ENCODE measurements at regions not wholly inside any gene's neighbourhood (a gene's known extent, or its start where the extent isn't known, plus 50 kb on each side); places are given as distances from the start of the nearest gene placed in this dataset.

GRCh38 chr4:59831746-59832145 is 1368.4 kb upstream of the ADGRL3 start:
- no peak overlapping the region for H3K27ac Mint-ChIP-seq (ENCODE audit: unreplicated experiment)
- no peak for DNase-seq
- H3K4me3 Mint-ChIP-seq (ENCODE audit: unreplicated experiment) = no peak overlapping the region
- no peaks in the 10 kb centered on the region for H3K36me3 Mint-ChIP-seq (ENCODE audit: unreplicated experiment)
- no peaks in the 10 kb centered on the region for H3K9me3 Mint-ChIP-seq (ENCODE audit: unreplicated experiment)
- H3K4me1 Mint-ChIP-seq (ENCODE audit: low read depth, unreplicated experiment) = no peaks in the 10 kb centered on the region
- no peaks in the 10 kb centered on the region for H3K27me3 Mint-ChIP-seq (ENCODE audit: unreplicated experiment)
- no peak for TF ChIP-seq CTCF (IDR thresholded peaks at IDR 0.05; ENCODE audit: partially characterized antibody, unreplicated experiment)

DNA sequence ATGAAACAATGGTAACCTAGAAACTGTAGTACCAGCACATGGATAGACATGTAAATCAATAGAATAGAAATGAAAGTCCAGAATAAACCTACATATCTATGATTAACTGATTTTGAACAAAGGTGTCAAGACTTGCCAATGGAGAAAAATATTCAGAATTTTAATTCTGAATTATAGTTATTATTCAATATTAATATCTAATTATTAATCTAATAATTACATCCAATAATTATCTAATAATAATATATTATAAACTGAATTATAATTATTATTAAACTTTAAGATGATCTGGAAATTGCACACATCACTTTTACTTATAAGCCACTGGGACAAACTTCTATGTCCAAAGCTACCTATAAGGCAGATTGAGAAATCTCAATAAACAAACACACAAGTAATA is 1365.2 kb upstream of the ADGRL3 start:
- H3K36me3 Mint-ChIP-seq (ENCODE audit: unreplicated experiment) = no peaks in the 10 kb centered on the region
- TF ChIP-seq CTCF (IDR thresholded peaks at IDR 0.05; ENCODE audit: partially characterized antibody, unreplicated experiment) = no peak
- H3K4me1 Mint-ChIP-seq (ENCODE audit: low read depth, unreplicated experiment) = no peaks in the 10 kb centered on the region
- DNase-seq = no peak
- no peak overlapping the region for H3K27ac Mint-ChIP-seq (ENCODE audit: unreplicated experiment)
- no peaks in the 10 kb centered on the region for H3K9me3 Mint-ChIP-seq (ENCODE audit: unreplicated experiment)
- H3K4me3 Mint-ChIP-seq (ENCODE audit: unreplicated experiment) = no peak overlapping the region
- no peaks in the 10 kb centered on the region for H3K27me3 Mint-ChIP-seq (ENCODE audit: unreplicated experiment)

GRCh38 chr4:59837751-59838150 is 1362.4 kb upstream of the ADGRL3 start:
- H3K4me3 Mint-ChIP-seq (ENCODE audit: unreplicated experiment) = no peak overlapping the region
- DNase-seq = no peak
- no peaks in the 10 kb centered on the region for H3K27me3 Mint-ChIP-seq (ENCODE audit: unreplicated experiment)
- no peaks in the 10 kb centered on the region for H3K9me3 Mint-ChIP-seq (ENCODE audit: unreplicated experiment)
- H3K4me1 Mint-ChIP-seq (ENCODE audit: low read depth, unreplicated experiment) = no peaks in the 10 kb centered on the region
- TF ChIP-seq CTCF (IDR thresholded peaks at IDR 0.05; ENCODE audit: partially characterized antibody, unreplicated experiment) = no peak
- no peaks in the 10 kb centered on the region for H3K36me3 Mint-ChIP-seq (ENCODE audit: unreplicated experiment)
- H3K27ac Mint-ChIP-seq (ENCODE audit: unreplicated experiment) = no peak overlapping the region

- TF ChIP-seq CTCF (IDR thresholded peaks at IDR 0.05; ENCODE audit: partially characterized antibody, unreplicated experiment) = no peak
- Mint-ChIP-seq H3K36me3 (ENCODE audit: unreplicated experiment) (no peaks in the 10 kb centered on the region), H3K9me3 (ENCODE audit: unreplicated experiment) (no peaks in the 10 kb centered on the region), H3K27ac (ENCODE audit: unreplicated experiment) (no peak overlapping the region), H3K27me3 (ENCODE audit: unreplicated experiment) (no peaks in the 10 kb centered on the region), H3K4me3 (ENCODE audit: unreplicated experiment) (no peak overlapping the region), H3K4me1 (ENCODE audit: low read depth, unreplicated experiment) (no peaks in the 10 kb centered on the region)
- no peak for DNase-seq
These were observed 1361.9 kb upstream of the ADGRL3 start for GRCh38 chr4:59838236-59838635.

DNA sequence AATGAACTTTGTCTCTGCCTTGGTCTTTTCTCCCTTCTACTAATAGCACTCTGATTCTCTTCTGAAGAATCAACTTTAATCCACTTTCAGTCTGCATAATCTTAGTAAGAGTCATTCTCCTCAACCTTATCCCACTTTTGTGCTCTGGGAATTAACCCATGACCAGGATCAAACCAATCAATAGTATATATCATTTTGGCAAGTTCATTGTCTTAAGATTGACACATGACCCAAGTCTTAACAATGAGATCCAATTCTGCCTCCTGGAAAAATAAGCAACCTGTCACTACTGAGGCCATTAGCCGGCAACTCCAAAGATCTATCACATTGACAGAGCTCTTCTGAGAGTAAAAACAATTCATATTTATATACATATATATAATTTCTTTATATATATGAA is 1358.4 kb upstream of the ADGRL3 start:
- DNase-seq = no peak
- H3K9me3 Mint-ChIP-seq (ENCODE audit: unreplicated experiment) = peaks cover 1% of the 10 kb centered on the region
- H3K36me3 Mint-ChIP-seq (ENCODE audit: unreplicated experiment) = no peaks in the 10 kb centered on the region
- H3K27ac Mint-ChIP-seq (ENCODE audit: unreplicated experiment) = no peak overlapping the region
- TF ChIP-seq CTCF (IDR thresholded peaks at IDR 0.05; ENCODE audit: partially characterized antibody, unreplicated experiment) = no peak
- no peak overlapping the region for H3K4me3 Mint-ChIP-seq (ENCODE audit: unreplicated experiment)
- no peaks in the 10 kb centered on the region for H3K27me3 Mint-ChIP-seq (ENCODE audit: unreplicated experiment)
- no peaks in the 10 kb centered on the region for H3K4me1 Mint-ChIP-seq (ENCODE audit: low read depth, unreplicated experiment)
